GM19351 (cell line): ENCODE measurements at regions not wholly inside any gene's neighbourhood (a gene's known extent, or its start where the extent isn't known, plus 50 kb on each side); places are given as distances from the start of the nearest gene placed in this dataset.
"Not testable (repeated sequence)": the region's sequence is repeated elsewhere in the genome, so short reads cannot be mapped to it uniquely, and the experiment has no call there.

Experiments
- ATAC-seq: cut with Tn5 transposase; IDR thresholded peaks from one replicate; pipeline ENCODE4 v1.9.1; 2021; ENCODE audit warnings: mild to moderate bottlenecking, moderate library complexity; ENCODE audit not compliant: unreplicated experiment

DNA sequence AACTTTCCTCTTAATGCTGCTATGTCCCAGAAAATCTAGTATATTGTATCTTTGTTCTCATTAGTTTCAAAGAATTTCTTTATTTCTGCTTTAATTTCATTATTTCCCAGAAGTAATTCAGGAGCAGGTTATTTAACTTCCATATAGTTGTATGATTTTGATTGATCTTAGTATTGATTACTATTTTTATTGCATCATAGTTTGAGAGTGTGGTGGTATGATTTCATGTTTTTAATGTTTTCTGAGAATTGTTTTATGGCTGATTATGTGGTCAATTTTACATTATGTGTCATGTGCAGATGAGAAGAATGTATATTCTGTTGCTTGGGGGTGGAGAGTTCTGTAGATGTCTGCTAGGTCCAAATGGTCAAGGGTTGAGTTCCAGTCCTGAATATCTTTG lies 425.6 kb upstream of the RORB start:
- ATAC-seq, result no peak

DNA sequence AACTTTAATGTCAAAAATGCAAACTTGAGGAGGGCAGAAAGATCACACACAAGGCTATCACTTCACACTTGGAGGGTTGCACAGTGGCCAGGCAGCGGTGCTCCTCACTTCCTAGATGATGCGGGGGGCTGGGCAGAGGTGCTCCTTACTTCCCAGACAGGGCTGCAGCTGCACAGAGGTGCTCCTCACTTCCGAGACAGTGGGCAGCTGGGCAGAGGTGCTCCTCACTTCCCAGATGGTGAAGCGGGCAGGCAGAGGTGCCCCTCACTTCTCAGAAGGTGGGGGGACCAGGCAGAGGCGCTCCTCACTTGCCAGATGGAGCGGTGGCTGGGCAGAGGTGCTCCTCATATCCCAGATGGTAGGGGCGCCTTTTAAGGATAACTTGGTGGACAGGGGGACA lies 423.2 kb upstream of the RORB start:
- ATAC-seq, result no peak

DNA sequence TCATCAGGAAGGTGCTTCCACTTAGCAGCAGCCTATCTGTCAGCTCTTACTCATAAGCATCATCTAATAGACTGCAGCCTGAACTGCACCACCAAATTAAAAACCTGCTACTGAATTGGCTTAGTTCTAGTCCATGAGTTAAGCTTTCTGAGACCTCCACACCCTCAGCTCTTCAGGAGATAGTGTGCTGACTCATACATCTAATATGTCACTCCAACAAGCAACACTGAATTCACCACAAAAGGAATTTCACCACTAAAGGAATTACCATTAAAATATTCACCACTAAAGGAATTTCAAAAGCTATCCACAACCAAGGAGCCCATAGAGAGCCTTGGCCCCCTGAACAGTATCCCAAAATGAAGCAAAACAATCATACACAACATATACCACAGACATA lies 418.5 kb upstream of the RORB start:
- no peak for ATAC-seq

DNA sequence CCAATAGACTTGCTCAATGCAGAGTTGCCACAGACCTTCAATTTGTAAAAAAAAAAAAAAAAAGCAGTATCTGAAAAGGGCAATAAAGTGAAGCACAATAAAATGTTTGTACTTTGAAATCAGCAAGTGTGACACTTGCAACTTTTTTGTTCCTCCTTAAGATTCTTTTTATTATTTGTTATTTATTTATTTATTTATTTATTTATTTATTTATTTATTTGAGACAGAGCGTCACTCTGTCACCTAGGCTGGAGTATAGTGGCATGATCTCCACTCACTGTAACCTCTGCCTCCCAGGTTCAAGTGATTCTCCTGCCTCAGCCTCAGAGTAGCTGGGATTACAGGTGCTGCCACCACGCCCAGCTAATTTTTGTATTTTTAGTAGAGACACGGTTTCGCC lies 416.5 kb upstream of the RORB start:
- ATAC-seq, result not testable (repeated sequence)

DNA sequence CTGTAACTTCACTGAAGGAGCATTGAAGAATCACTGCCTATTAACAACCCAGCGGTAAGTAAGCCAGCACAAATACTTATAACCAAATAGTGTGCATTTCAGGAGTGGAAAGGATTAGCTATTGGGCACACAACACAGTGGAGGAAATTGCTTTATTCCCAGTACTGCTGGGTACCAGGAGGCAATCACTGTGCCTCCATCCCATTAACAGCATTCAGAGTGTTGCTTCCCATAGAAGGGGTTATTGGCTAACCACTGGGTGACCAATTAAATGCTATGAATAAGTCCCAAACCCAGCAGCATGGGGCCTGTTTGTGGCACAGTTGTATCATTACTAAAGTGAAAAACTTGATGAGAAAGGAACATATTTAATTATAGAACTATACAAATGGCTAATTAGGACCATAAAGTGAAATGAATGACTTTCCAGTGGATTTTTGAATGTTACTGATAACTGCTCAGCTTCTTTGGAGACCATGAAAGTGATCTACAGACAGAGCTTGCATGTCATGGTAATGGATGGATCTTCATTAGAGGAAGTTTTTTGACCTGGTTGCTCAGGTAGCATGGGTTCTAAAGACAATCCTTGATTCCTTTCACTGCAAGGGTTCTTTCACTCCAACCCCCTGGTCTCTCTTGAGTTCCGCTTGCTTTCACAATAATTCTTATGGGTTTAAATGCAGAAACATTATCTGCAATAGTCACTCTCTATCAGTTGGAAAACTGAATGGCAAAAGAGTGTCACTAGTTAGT lies 413.3 kb upstream of the RORB start:
- no peak for ATAC-seq

DNA sequence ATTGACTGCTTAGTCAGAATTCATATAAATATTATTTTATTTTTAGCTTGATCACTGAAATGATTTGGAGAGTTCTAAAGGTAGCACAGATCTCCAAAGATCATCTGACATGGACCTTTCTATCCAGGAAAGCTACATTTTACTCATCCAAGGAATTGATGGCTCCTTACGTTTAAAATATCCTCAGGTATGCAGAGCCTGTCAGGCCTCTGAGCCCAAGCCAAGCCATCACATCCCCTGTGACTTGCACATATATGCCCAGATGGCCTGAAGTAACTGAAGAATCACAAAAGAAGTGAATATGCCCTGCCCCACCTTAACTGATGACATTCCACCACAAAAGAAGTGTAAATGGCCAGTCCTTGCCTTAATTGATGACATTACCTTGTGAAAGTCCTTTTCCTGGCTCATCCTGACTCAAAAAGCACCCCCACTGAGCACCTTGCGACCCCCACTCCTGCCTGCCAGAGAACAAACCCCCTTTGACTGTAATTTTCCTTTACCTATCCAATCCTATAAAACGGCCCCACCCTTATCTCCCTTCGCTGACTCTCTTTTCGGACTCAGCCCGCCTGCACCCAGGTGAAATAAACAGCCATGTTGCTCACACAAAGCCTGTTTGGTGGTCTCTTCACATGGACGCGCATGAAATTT lies 411.6 kb upstream of the RORB start:
- not testable (repeated sequence) for ATAC-seq

DNA sequence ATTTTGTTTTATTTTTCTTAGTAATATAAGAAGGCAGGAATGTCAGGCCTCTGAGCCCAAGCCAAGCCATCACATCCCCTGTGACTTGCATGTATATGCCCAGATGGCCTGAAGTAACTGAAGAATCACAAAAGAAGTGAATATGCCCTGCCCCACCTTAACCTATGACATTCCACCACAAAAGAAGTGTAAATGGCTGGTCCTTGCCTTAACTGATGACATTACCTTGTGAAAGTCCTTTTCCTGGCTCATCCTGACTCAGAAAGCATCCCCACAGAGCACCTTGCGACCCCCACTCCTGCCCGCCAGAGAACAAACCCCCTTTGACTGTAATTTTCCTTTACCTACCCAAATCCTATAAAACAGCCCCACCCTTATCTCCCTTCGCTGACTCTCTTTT lies 406.2 kb upstream of the RORB start:
- not testable (repeated sequence) for ATAC-seq

DNA sequence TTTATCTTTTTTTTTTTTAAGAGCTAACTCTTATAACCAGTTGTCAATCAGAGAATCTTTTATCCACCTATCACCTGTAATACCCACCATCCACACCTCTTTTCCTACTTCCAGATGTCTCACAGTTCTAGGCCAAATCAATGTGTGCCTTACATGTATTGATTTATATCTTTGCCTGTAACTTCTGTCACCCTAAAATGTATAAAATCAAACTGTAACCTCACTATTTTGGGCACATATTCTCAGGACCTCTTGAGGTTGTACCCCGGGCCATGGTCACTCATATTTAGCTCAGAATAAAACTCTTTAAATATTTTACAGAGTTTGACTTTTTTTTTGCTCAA lies 404.7 kb upstream of the RORB start:
- no peak for ATAC-seq

DNA sequence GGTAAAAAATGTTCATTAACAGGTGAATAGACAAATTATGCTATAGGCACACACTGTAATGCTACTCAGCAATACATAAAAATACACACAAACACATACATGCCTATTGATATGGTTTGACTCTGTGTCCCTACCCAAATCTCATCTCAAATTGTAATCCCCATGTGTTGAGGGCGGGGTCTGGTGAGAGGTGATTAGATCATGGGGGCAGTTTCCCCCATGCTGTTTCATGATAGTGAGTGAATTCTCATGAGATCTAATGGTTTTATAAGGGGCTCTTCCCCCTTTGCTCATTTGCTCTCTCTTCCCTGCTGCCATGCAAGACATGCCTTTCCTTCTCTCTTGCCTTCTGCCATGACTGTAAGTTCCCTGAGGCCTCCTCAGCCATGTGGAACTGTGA lies 403.1 kb upstream of the RORB start:
- not testable (repeated sequence) for ATAC-seq

DNA sequence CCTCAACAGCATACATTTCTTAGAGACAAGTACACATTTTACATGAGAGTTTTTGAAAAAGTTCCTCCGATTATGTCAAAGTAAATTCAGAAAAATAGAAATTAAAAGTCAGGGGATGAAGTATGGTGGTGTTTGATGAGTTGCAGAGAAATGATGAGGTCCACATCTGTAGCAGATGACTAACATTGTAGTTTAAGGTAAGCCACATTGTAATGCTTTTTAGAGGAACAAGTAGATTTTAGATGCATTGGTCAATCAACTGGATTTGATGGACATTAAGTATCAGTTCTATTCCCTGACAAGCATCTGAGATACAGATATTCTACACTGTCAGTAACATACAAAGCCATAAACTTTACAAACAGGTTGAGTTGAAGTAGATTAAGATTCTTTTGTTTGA lies 402.4 kb upstream of the RORB start:
- no peak for ATAC-seq

DNA sequence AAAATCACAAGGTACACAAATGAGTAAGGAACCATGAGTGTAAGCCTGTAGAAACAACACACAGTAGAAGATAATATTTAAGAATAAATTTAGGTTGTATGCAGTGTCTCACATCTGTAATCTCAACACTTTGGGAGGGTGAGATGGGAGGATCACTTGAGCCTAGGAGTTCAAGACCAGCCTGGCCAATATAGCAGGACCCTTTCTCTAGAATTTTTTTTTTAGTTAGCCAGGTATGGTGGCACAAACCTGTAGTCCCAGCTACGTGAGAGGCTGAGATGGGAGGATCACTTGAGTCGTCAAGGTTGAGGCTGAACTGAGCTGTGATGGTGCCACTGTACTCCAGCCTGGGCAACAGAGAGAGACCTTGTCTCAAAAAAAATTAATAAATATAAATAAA lies 401.2 kb upstream of the RORB start:
- ATAC-seq, result no peak

DNA sequence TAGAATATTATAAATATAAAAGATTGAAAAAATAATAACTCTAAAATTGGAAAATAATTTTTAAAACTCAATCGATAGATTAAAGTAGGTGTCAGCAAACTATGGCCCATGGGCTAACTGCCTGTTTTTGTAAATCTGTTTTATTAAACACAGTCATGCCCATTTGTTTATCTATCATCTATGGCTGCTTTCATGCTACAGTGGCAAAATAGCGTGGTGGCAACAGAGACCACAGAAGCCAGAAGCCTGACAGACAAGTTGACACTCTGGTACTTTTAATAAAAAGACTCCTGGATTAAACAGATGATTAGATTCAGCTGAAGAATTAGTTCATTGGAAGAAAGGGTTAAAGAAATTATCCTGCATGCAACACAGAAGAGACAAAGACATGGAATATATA lies 400.7 kb upstream of the RORB start:
- ATAC-seq, result no peak

DNA sequence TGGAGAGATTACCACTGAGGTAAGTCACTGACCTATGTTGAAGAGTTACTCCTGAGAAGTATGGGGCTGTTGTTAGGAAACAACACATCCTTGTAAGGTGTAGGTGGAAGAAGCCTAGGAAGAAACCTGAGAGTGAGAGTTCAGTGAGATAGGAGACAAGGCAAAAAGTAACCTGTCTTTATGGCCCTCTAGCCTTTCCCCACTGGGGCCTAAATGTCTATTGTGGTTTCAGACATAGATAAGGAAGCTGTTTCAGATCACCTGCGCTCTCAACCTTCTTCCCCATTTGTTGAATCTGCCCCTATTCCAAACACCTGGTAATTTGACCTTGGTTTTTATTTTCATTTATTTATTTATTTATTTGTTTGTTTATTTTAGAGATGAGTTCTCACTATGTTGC lies 397.1 kb upstream of the RORB start:
- no peak for ATAC-seq

DNA sequence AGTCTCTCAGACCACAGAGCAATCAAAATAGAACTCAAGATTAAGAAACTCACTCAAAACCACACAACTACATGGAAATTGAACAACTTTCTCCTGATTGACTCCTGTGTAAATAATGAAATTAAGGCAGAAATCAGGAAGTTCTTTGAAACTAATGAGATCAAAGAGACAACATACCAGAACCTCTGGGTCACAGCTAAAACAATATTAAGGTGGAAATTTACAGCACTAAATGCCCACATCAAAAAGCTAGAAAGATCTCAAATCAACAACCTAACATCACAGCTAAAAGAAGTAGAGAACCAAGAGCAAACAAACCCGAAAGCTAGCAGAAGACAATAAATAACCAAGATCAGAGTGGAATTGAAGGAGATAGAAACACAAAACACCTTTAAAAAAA lies 395.0 kb upstream of the RORB start:
- not testable (repeated sequence) for ATAC-seq

DNA sequence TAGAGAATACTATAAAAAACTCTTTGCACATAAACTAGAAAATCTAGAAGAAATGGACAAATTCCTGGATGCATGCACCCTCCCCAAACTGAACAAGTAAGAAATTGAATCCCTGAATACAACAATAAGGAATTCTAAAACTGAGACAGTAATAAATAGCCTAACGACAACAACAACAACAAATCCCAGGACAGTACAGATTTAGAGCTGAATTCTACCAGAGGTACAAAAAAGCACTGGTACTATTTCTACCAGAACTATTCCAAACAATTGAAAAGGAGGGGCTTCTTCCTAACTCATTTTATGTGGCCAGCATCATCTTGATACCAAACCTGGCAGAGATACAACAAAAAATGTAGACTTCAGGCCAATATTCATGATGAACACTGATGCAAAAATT lies 394.4 kb upstream of the RORB start:
- ATAC-seq, result no peak

DNA sequence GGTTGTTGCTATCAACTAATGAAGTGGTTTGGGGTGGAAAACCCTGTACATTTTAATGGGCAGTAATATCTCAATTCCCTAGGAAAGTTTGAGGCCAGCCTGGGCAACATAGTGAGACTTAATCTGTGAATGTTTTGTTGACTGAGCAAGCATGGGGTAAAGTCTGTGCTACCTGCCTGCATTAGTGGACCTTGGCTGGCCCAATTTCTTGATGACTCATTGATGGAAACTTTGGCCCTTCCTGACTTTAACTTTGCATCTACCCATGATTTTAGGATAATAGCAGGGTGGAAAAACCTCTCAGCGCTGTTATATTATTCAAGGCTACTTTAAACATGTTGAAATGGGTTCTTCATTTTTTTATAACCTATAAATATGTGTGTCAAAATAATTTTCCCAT lies 389.4 kb upstream of the RORB start:
- no peak for ATAC-seq

DNA sequence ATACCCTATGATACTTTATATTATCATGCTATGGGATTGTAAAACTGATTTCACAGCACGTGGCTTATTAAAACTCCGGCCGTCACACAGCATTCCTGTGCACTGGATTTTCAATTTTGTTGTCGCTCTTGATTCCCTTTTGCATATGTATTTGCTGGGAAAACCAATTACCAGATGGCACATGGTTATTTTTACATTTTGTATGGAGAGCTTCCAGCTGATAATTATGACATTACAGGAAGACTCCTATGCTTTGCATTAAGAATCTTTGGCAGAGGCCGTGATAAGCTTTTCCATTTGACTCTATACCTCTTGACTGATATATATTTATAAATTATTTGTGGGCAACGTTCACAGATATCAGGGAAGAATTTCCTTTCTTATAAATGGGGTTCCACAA lies 381.2 kb upstream of the RORB start:
- ATAC-seq, result no peak

DNA sequence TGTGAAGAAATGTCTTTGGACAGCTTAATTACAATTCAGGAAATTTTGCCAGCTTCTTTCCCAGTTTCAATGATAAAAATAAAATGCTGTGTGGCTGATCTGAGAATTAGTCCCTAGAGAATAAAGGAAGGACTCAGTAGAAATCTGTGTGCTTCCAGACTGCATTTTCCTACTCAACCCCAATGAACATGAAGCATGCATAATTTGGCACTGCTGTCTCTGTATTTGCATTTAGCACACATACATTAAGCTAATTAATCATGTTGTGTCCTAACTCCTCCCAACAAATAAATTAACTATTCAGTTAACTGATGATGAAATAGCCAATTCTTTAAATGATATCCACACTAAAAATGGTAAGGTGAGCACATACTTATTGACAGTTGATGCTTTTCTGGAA lies 380.0 kb upstream of the RORB start:
- no peak for ATAC-seq

DNA sequence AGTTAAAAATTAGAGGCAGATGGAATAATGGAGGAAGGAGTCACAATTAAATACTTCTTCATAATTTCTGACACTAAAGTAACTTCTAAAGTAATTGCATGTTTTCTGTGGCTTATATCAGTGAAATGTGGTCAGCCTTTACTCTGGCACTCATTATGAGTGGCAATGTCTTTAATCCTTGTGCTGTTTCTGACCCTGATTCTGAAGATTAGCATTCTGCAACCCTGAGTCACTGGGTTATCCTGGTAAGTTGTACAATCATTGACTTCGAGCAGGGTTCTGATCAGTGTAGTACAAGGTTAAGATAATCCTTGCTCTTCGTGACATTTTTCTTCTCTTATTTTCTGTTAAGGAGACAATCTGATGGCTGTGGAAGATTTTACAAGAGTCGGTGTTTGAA lies 379.4 kb upstream of the RORB start:
- ATAC-seq, result no peak

DNA sequence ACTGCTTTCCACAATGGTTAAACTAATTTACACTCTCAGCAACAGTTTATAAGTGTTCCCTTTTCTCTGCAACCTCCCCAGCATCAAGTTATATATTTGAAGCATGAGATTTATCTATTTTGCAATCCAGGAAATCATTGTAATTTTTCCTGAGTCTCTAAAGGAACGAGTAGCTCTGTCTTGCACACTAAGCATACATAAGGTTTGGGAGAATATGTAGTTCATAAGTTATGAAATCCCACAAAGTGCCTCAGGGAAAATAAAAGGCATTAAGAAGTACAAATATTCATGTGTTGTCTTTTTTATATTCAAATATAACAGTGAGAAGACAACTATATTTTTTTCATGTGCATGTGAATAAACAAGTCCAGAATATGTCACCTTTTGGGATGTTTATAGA lies 377.1 kb upstream of the RORB start:
- ATAC-seq, result no peak

DNA sequence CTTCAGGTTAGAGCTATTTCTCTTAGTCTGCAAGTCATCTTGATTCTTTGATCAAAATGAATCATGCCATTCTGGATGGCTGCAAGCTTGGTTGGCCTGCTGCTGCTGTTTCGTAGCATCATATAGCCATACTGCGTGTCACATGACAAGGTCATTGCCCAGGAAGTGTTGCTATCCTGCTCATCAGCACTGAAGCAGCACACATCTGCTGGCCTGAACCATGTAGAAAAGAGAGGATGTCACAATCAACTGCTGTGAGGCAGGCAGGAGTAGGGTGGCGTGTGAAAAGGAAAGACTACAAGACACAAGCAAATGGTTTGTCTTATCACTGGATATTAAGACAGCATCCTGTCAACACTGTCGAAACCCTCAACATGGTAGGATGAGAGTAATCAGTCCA lies 376.7 kb upstream of the RORB start:
- ATAC-seq, result no peak

DNA sequence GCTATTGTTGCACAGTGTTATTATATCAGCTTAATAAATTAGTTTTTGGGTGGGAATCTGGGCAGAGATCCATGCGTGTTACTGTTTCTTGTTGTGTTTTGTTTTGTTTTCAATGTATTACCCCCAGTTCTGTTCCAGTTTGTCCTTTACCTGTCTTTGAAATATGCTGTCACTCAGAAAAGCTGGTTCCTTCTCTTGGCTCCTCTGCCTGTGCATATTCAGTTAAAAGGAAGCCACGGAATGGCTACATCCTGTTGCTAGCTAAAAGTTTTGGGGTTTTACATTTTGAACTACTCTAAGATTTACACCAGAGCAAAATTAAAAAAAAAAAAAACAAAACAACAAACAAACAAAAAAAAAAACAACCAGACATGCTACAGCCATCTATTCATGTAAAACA lies 374.9 kb upstream of the RORB start:
- no peak for ATAC-seq

DNA sequence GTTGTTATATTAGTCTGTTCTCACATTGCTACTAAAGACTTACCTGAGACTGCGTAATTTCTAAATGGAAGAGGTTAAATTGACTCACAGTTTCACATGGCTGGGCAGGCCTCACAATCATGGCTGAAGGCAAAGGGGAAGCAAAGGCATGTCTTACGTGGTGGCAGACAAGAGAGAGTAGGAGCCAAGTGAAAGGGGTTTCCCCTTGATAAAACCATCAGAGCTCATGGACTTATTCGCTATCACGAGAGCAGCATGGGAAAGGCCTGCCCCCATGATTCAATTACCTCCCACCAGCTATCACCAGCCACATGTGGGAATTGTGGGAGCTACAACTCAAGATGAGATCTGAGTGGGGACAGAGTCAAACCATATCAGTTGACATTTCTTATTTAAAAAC lies 374.5 kb upstream of the RORB start:
- ATAC-seq, result no peak
